Liver (tissue), 3 donors: ENCODE measurements at regions not wholly inside any gene's neighbourhood (a gene's known extent, or its start where the extent isn't known, plus 50 kb on each side); places are given as distances from the start of the nearest gene placed in this dataset.

Source experiments
- RAD21 ChIP-seq, 2 donors: IDR thresholded peaks; 2 replicates each; pipeline ENCODE4 v1.6.1; 2016; ENCODE audit warnings: antibody characterized with exemption in 2 of 2, mild to moderate bottlenecking in 2 of 2
- TF ChIP-seq, protein P1 (sequence below): fragments of 150-350 bp; IDR thresholded peaks from 2 replicates; pipeline ENCODE4 v1.5.1; 2017; ENCODE audit warnings: improper control_type of control experiment, low read depth, low read length; ENCODE audit not compliant: missing input control
- donor health status: healthy.
- donor health status: healthy.

DNA sequence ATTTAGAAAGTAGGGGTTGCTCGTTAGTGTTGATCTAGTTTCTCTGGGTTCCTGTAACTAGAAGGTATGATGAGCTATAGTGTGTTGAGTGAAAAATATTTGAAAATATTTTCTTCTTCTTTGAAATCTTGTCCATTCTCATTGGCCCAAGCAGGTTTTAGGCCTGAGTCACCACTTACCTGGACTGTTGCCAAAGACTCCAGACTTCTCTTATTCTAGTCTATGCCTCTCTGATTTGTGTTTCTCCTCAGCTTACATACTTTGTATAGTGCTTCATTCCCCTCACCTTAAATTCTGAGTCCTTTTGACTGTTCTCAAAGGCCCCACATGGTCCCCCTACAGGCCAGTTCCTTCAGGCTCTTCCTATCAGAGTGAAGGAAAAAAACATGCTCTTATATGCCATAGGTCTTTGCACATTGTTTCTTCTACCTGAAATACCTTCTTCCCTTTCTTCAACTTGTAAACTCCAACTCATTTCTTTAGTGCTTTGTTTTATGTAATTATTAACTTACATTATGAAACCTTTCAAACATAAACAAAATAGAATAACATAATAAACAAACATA is 258.2 kb downstream of the PPP1R2C start:
- TF ChIP-seq, protein P1, sequence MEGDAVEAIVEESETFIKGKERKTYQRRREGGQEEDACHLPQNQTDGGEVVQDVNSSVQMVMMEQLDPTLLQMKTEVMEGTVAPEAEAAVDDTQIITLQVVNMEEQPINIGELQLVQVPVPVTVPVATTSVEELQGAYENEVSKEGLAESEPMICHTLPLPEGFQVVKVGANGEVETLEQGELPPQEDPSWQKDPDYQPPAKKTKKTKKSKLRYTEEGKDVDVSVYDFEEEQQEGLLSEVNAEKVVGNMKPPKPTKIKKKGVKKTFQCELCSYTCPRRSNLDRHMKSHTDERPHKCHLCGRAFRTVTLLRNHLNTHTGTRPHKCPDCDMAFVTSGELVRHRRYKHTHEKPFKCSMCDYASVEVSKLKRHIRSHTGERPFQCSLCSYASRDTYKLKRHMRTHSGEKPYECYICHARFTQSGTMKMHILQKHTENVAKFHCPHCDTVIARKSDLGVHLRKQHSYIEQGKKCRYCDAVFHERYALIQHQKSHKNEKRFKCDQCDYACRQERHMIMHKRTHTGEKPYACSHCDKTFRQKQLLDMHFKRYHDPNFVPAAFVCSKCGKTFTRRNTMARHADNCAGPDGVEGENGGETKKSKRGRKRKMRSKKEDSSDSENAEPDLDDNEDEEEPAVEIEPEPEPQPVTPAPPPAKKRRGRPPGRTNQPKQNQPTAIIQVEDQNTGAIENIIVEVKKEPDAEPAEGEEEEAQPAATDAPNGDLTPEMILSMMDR: no peak
- no peak for TF ChIP-seq RAD21 (IDR thresholded peaks at IDR 0.05)
